Loucy (cell line): ENCODE measurements at regions not wholly inside any gene's neighbourhood (a gene's known extent, or its start where the extent isn't known, plus 50 kb on each side); places are given as distances from the start of the nearest gene placed in this dataset.

ENCODE experiments used
- CTCF ChIP-seq: fragments of 200-600 bp; sonication (generic); conservative IDR thresholded peaks from 2 replicates; pipeline ENCODE4 v1.5.1; 2014; ENCODE audit warnings: mild to moderate bottlenecking, antibody characterized with exemption, low read length
- EZH2phosphoT487 ChIP-seq: fragments of 200-600 bp; IDR thresholded peaks from 2 replicates; pipeline ENCODE4 v1.6.1; 2018; ENCODE audit warnings: antibody characterized with exemption, mild to moderate bottlenecking, moderate library complexity, borderline replicate concordance

GRCh38 chr19:30180691-30181090 lies 191.5 kb upstream of the ZNF536 start:
- TF ChIP-seq CTCF (no peak), EZH2phosphoT487 (no peak)
